Tibial nerve (tissue), 4 donors: ENCODE measurements at regions not wholly inside any gene's neighbourhood (a gene's known extent, or its start where the extent isn't known, plus 50 kb on each side); places are given as distances from the start of the nearest gene placed in this dataset.

ENCODE experiments used
- EP300 ChIP-seq, 2 donors: sonication (generic); formaldehyde crosslinking; IDR thresholded peaks; one replicate each; pipeline ENCODE4 v1.6.1; 2017; ENCODE audit warnings: antibody characterized with exemption in 2 of 2, mild to moderate bottlenecking in 1 of 2
- POLR2A ChIP-seq, 2 donors: fragments of 450-650 bp; IDR thresholded peaks; one replicate each; pipeline ENCODE4 v1.6.1; 2017; ENCODE audit warnings: antibody characterized with exemption in 2 of 2, mild to moderate bottlenecking in 2 of 2, moderate library complexity in 2 of 2
- TF ChIP-seq, protein P1 (sequence below), 5 experiments: fragments of 200-600 bp in 3 of 5; fragments of 450-650 bp in 2 of 5; sonication (generic) in 3 of 5; IDR thresholded peaks; one replicate each; pipeline ENCODE4 v1.5.1; 2016 to 2019; ENCODE audit warnings: antibody characterized with exemption in 5 of 5, mild to moderate bottlenecking in 3 of 5, moderate library complexity in 2 of 5

DNA sequence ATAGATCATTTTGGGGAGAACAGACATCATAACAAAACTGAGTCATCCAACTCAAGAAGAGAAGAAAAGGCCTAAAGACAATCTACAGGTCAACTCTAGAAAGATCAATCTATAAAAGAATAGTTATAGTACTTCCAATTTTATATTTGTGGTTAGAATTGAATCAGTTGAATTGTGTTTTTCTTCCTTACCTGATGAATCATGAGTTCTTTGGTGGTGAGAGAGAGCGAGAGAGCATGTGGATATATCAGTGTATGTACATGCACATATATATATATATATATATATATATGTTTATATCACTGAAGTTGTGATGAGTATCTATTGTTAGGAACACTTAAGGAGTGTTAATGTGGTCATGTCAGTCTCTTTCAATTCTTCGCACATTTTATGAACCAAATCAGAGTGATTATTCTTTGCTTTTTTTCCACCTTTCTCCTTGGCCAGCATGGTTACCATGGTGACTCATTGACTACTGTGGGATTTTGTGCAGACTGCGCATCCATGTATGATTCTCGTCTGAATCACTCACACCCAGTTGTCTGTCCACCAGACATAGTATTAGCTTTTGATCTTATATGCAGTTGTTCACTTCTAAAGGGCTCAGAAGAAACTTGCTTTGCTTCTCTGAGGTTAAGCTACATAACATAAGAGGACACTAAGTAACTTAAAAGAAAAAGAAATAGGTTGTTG lies 90.4 kb upstream of the RAB40AL start:
- TF ChIP-seq, protein P1, sequence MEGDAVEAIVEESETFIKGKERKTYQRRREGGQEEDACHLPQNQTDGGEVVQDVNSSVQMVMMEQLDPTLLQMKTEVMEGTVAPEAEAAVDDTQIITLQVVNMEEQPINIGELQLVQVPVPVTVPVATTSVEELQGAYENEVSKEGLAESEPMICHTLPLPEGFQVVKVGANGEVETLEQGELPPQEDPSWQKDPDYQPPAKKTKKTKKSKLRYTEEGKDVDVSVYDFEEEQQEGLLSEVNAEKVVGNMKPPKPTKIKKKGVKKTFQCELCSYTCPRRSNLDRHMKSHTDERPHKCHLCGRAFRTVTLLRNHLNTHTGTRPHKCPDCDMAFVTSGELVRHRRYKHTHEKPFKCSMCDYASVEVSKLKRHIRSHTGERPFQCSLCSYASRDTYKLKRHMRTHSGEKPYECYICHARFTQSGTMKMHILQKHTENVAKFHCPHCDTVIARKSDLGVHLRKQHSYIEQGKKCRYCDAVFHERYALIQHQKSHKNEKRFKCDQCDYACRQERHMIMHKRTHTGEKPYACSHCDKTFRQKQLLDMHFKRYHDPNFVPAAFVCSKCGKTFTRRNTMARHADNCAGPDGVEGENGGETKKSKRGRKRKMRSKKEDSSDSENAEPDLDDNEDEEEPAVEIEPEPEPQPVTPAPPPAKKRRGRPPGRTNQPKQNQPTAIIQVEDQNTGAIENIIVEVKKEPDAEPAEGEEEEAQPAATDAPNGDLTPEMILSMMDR (IDR thresholded peaks at IDR 0.05): no peak
- TF ChIP-seq EP300 (IDR thresholded peaks at IDR 0.05) (no peak), POLR2A (IDR thresholded peaks at IDR 0.05) (no peak)
